A673 (cell line): ENCODE measurements at regions not wholly inside any gene's neighbourhood (a gene's known extent, or its start where the extent isn't known, plus 50 kb on each side); places are given as distances from the start of the nearest gene placed in this dataset.

Experiments
- BruUV-seq: library from RNA; stranded (reverse); fragments of 400-500 nt; replicated peaks from 2 replicates; lab custom pipeline; 2021; lab: Mats Ljungman, UMichigan
- CTCF ChIA-PET: fragments of 300-600 bp; sonication (Branson Sonifier 250); formaldehyde crosslinking; loops from one replicate; lab custom pipeline; 2022; ENCODE audit warnings: antibody characterized with exemption; lab: Charles Lee
- POLR2A ChIA-PET: fragments of 300-600 bp; sonication (Branson Sonifier 250); formaldehyde crosslinking; loops from one replicate; lab custom pipeline; 2022; ENCODE audit warnings: antibody characterized with exemption; ENCODE audit not compliant: low non-redundant PET; lab: Charles Lee
- DNase-seq: peaks from one replicate; pipeline ENCODE4 v3.0.0-alpha.2; 2015; ENCODE audit warnings: low spot score
- H3K27ac ChIP-seq: fragments of 200-600 bp; sonication (generic); 2 replicates; pipeline ENCODE4 v1.5.1; 2016; ENCODE audit warnings: mixed run types, low read depth, mild to moderate bottlenecking, mixed read lengths, antibody characterized with exemption, low read length; ENCODE audit not compliant: poor library complexity, severe bottlenecking
- H3K27me3 ChIP-seq: fragments of 200-600 bp; sonication (generic); replicated peaks from 2 replicates; pipeline ENCODE4 v1.6.1; 2017; ENCODE audit warnings: mixed run types, low read depth, mild to moderate bottlenecking, mixed read lengths, antibody characterized with exemption, low read length; ENCODE audit not compliant: insufficient read depth, poor library complexity
- H3K36me3 ChIP-seq: fragments of 200-600 bp; sonication (generic); 2 replicates; pipeline ENCODE4 v1.6.1; 2016; ENCODE audit warnings: mixed run types, mild to moderate bottlenecking, mixed read lengths, antibody characterized with exemption, low read length; ENCODE audit not compliant: insufficient read depth, poor library complexity, severe bottlenecking
- H3K4me1 ChIP-seq: fragments of 200-600 bp; sonication (generic); 2 replicates; pipeline ENCODE4 v1.6.1; 2017; ENCODE audit warnings: mixed run types, mild to moderate bottlenecking, mixed read lengths, antibody characterized with exemption, low read length; ENCODE audit not compliant: insufficient read depth, poor library complexity, severe bottlenecking
- H3K4me3 ChIP-seq: fragments of 200-600 bp; sonication (generic); 2 replicates; pipeline ENCODE4 v1.5.1; 2016; ENCODE audit warnings: low read depth, mixed run types, mild to moderate bottlenecking, mixed read lengths, low read length; ENCODE audit not compliant: poor library complexity, severe bottlenecking
- H3K9me3 ChIP-seq: fragments of 200-600 bp; sonication (generic); 2 replicates; pipeline ENCODE4 v1.6.1; 2016; ENCODE audit warnings: mixed run types, low read depth, mild to moderate bottlenecking, mixed read lengths, antibody characterized with exemption, low read length; ENCODE audit not compliant: poor library complexity, severe bottlenecking
- CTCF ChIP-seq: fragments of 300-800, 200-600 bp; sonication (generic); conservative IDR thresholded peaks from 2 replicates; pipeline ENCODE4 v1.5.1; 2017; ENCODE audit warnings: low read depth, mild to moderate bottlenecking, antibody characterized with exemption, low read length, moderate library complexity, mixed read lengths
- EZH2 ChIP-seq: fragments of 200-600 bp; sonication (generic); IDR thresholded peaks from 2 replicates; pipeline ENCODE4 v1.6.1; 2017; ENCODE audit warnings: borderline replicate concordance, low read depth, mild to moderate bottlenecking, mixed read lengths, antibody characterized with exemption, low read length; ENCODE audit not compliant: poor library complexity, severe bottlenecking
- intact Hi-C: fragments of 100-400 bp; cut with micrococcal nuclease; formaldehyde crosslinking; loops from one replicate; pipeline ENCODE4 v1.10.0; 2022; ENCODE audit not compliant: unreplicated experiment

GRCh38 chr9:107810461-107810961, 320.9 kb upstream of the KLF4 start:
- CTCF ChIA-PET, result no interaction called here
- TF ChIP-seq CTCF (no peak), EZH2 (no peak)

GRCh38 chr9:107809871-107810460, 320.4 kb upstream of the KLF4 start:
- POLR2A ChIA-PET, result no interaction called here
- no peaks in the 10 kb centered on the region for H3K27me3 ChIP-seq
- BruUV-seq, result no TSS peak

More at GRCh38 chr9:107810461-107810961, 320.9 kb upstream of the KLF4 start:
- DNase-seq, result no peak
- Histone ChIP-seq H3K36me3 (no peaks in the 10 kb centered on the region), H3K4me3 (no peak overlapping the region), H3K27ac (no peak overlapping the region), H3K9me3 (peaks cover 3% of the 10 kb centered on the region), H3K27me3 (no peaks in the 10 kb centered on the region), H3K4me1 (no peaks in the 10 kb centered on the region)
- POLR2A ChIA-PET, result no interaction called here
- no TSS peak for BruUV-seq
- intact Hi-C loops, result no loop called here

GRCh38 chr9:107807183-107807582, 317.6 kb upstream of the KLF4 start:
- ChIA-PET POLR2A (no interaction called here), CTCF (no interaction called here)
- no peak for TF ChIP-seq CTCF
- no peak for TF ChIP-seq EZH2
- Histone ChIP-seq H3K9me3 (no peaks in the 10 kb centered on the region), H3K4me1 (no peaks in the 10 kb centered on the region), H3K4me3 (no peak overlapping the region), H3K27me3 (no peaks in the 10 kb centered on the region), H3K36me3 (no peaks in the 10 kb centered on the region), H3K27ac (no peak overlapping the region)
- BruUV-seq, result no TSS peak
- intact Hi-C loops, result no loop called here
- no peak for DNase-seq

More at GRCh38 chr9:107809871-107810460, 320.4 kb upstream of the KLF4 start:
- no peak for DNase-seq
- peaks cover 3% of the 10 kb centered on the region for H3K9me3 ChIP-seq
- TF ChIP-seq EZH2, result no peak
- TF ChIP-seq CTCF, result no peak
- H3K4me1 ChIP-seq, result no peaks in the 10 kb centered on the region
- no peak overlapping the region for H3K27ac ChIP-seq
- intact Hi-C loops, result no loop called here
- CTCF ChIA-PET, result no interaction called here
- H3K36me3 ChIP-seq, result no peaks in the 10 kb centered on the region
- no peak overlapping the region for H3K4me3 ChIP-seq
